ENCODE measurements at regions not wholly inside any gene's neighbourhood (a gene's known extent, or its start where the extent isn't known, plus 50 kb on each side); places are given as distances from the start of the nearest gene placed in this dataset.

DNA sequence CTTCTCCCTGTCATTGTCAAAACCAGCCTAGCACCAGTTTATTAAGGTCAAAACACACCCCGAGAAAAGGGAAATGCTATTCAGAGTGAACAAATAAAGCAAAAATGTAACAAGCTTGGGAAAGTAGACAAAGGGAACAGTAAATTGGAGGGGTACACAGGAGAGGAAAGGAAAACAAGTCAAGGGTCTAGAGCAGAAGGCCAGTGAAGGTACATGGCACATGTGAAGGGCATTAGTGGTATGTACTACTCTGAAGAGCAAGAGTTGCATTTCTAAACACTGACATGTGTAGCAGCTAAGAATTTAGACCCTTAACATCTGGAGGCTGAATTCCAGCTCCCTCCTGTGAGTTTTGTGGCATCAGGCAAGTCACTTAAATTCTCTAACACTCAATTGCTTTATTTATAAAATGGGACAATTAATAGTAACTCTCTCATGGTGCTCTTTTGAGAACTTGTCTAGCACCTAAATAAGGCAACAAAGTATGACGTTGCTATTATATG is 244.3 kb upstream of the ADAMTS9 start:
- CTCF ChIA-PET = no interaction called here
- TF ChIP-seq, protein P1, sequence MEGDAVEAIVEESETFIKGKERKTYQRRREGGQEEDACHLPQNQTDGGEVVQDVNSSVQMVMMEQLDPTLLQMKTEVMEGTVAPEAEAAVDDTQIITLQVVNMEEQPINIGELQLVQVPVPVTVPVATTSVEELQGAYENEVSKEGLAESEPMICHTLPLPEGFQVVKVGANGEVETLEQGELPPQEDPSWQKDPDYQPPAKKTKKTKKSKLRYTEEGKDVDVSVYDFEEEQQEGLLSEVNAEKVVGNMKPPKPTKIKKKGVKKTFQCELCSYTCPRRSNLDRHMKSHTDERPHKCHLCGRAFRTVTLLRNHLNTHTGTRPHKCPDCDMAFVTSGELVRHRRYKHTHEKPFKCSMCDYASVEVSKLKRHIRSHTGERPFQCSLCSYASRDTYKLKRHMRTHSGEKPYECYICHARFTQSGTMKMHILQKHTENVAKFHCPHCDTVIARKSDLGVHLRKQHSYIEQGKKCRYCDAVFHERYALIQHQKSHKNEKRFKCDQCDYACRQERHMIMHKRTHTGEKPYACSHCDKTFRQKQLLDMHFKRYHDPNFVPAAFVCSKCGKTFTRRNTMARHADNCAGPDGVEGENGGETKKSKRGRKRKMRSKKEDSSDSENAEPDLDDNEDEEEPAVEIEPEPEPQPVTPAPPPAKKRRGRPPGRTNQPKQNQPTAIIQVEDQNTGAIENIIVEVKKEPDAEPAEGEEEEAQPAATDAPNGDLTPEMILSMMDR (IDR thresholded peaks at IDR 0.05; ENCODE audit: insufficient read depth, low read length, missing control alignments) = no peak
- no peak for DNase-seq (ENCODE audit: low read depth, low spot score)
- no peak overlapping the region for H3K4me3 ChIP-seq (ENCODE audit: low read depth, low read length)
- POLR2A ChIA-PET = no interaction called here

DNA sequence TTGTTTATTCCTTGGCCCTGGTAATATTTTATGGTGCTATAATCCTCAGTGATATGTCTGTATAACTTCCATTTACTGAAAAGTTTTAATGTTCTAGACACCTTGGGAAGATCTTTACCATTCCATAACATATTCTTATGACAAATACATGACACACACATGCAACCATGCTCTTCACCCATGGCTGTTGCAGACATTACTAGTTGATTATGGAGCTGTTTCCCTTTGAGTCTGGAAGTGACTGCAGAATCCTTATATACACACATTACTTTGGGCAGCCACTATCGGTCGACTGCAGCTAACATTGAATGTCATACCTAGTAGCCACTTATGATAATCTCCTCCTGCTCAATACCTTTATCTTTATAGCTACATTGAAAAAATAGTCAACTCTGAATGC is 243.1 kb upstream of the ADAMTS9 start:
- POLR2A ChIA-PET = no interaction called here
- TF ChIP-seq, protein P1 (IDR thresholded peaks at IDR 0.05; ENCODE audit: insufficient read depth, low read length, missing control alignments) = no peak
- DNase-seq (ENCODE audit: low read depth, low spot score) = no peak
- CTCF ChIA-PET = no interaction called here
- no peak overlapping the region for H3K4me3 ChIP-seq (ENCODE audit: low read depth, low read length)

DNA sequence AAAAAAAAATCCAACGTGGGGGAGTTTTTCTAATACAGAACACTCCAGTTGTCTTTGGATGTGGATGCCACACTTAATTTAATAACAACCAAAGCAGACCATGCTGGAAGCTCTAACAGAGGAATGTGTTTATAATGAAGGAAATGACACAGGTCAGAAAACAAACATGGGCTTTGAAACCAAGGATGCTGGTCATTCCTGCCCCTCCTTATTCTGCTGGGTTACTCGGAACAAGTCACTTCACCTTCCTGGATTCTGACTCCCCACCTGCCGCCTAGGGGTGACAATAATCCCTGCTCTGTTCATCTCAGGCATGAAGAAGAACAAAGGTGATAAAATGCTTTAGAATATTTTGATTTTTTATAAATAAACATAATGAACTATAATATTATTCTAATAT is 240.9 kb upstream of the ADAMTS9 start:
- CTCF ChIA-PET = no interaction called here
- POLR2A ChIA-PET = no interaction called here
- TF ChIP-seq, protein P1 (IDR thresholded peaks at IDR 0.05; ENCODE audit: insufficient read depth, low read length, missing control alignments) = no peak
- no peak overlapping the region for H3K4me3 ChIP-seq (ENCODE audit: low read depth, low read length)
- no peak for DNase-seq (ENCODE audit: low read depth, low spot score)

DNA sequence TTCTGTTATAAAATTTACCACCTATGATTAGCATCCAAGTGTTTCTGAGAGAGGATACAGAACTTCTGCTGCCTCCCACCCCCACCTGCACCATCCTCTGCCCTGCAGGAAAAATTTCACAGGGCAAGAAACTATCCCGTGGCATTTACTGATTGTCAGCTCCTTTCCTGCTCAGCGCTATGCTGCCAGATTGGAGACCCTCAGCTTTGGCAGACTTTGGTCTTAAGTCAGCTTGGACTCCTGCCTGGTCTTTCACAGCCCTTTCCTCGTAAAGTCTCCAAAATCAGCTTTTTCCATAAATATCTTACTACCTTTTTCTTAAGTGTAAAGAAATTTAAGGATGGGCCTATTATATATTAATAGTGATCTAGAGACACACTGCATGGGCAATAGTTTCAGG is 239.9 kb upstream of the ADAMTS9 start:
- CTCF ChIA-PET = no interaction called here
- TF ChIP-seq, protein P1 (IDR thresholded peaks at IDR 0.05; ENCODE audit: insufficient read depth, low read length, missing control alignments) = no peak
- H3K4me3 ChIP-seq (ENCODE audit: low read depth, low read length) = no peak overlapping the region
- POLR2A ChIA-PET = no interaction called here
- DNase-seq (ENCODE audit: low read depth, low spot score) = no peak

DNA sequence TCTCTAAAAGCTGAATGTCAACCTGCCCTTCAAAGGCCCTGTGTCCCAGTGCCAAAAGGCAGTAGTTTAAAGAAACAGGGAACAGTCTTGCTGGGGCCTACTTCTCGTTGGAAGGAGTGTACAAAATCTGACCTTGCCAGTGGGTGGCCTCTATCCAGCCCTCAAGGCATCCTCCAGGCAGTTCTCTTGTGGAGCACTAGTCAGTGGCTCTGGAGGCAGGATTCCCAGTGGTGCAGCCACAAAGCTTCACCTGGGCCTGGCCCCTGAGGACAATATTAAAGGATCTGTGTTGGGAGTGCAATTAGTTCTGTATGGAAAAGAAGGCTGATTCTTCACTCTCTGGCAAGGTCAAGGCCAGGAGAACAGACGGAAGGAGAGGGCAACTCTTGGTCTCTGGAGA is 237.8 kb upstream of the ADAMTS9 start:
- POLR2A ChIA-PET = no interaction called here
- CTCF ChIA-PET = no interaction called here
- H3K4me3 ChIP-seq (ENCODE audit: low read depth, low read length) = no peak overlapping the region
- TF ChIP-seq, protein P1 (IDR thresholded peaks at IDR 0.05; ENCODE audit: insufficient read depth, low read length, missing control alignments) = no peak
- DNase-seq (ENCODE audit: low read depth, low spot score) = no peak

DNA sequence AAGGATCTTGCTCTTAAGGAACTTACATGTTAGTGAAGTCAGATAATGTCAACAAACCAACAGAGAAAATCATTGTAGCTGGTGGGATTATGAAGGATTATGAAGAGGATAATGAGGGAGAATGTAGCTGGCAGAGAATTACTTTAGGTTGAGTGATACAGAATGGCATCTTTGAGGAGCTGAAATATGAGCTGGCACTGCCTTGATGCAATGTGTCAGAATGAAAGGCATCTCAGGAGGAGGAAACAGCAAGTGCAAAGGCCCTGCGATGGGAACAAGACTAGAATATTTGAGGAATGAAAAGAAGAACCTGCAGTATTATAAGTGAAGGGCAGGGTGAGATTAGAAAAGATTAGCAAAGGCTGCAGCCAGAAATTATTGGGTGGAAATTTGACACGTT is 237.2 kb upstream of the ADAMTS9 start:
- ChIA-PET CTCF (no interaction called here), POLR2A (no interaction called here)

More for the DNA sequence above, 237.2 kb upstream of the ADAMTS9 start:
- no peak for DNase-seq (ENCODE audit: low read depth, low spot score)
- TF ChIP-seq, protein P1 (IDR thresholded peaks at IDR 0.05; ENCODE audit: insufficient read depth, low read length, missing control alignments) = no peak
- H3K4me3 ChIP-seq (ENCODE audit: low read depth, low read length) = no peak overlapping the region

Data from AG04449 (cell line).